GM23338 (cell line): ENCODE measurements at regions not wholly inside any gene's neighbourhood (a gene's known extent, or its start where the extent isn't known, plus 50 kb on each side); places are given as distances from the start of the nearest gene placed in this dataset.
"Not testable (repeated sequence)": the region's sequence is repeated elsewhere in the genome, so short reads cannot be mapped to it uniquely, and the experiment has no call there.

ENCODE experiments used
- ATAC-seq: fragments of 200-7000 bp; cut with Tn5 transposase; 3 replicates; pipeline ENCODE4 v1.9.1; 2020
- DNase-seq: peaks from one replicate; pipeline ENCODE4 v3.0.0-alpha.2; 2015; ENCODE audit warnings: low spot score
- H2AFZ ChIP-seq: fragments of 200-600 bp; sonication (generic); 2 replicates; pipeline ENCODE4 v1.8.0; 2016; ENCODE audit warnings: antibody characterized with exemption, mild to moderate bottlenecking, moderate library complexity
- H3F3A ChIP-seq: fragments of 200-600 bp; sonication (generic); replicated peaks from 2 replicates; pipeline ENCODE4 v1.8.0; 2017; ENCODE audit warnings: antibody characterized with exemption, mixed run types, low read depth
- H3K27ac ChIP-seq: fragments of 200-600 bp; sonication (generic); 2 replicates; pipeline ENCODE4 v1.6.1; 2016; ENCODE audit warnings: low read depth
- H3K27me3 ChIP-seq: fragments of 200-600 bp; sonication (generic); 2 replicates; pipeline ENCODE4 v1.8.0; 2016; ENCODE audit warnings: mild to moderate bottlenecking, mixed run types, moderate library complexity; ENCODE audit not compliant: insufficient read depth
- H3K36me3 ChIP-seq: fragments of 200-600 bp; sonication (generic); 2 replicates; pipeline ENCODE4 v1.8.0; 2016; ENCODE audit warnings: mild to moderate bottlenecking; ENCODE audit not compliant: insufficient read depth
- H3K4me1 ChIP-seq: fragments of 200-600 bp; sonication (generic); 2 replicates; pipeline ENCODE4 v1.8.0; 2016; ENCODE audit warnings: mild to moderate bottlenecking, moderate library complexity; ENCODE audit not compliant: insufficient read depth
- H3K4me2 ChIP-seq: fragments of 200-600 bp; sonication (generic); 2 replicates; pipeline ENCODE4 v1.7.1; 2017; ENCODE audit warnings: mixed run types
- H3K4me3 ChIP-seq: fragments of 200-600 bp; sonication (generic); 2 replicates; pipeline ENCODE4 v1.6.1; 2016; ENCODE audit warnings: mixed run types
- H3K79me2 ChIP-seq: fragments of 200-600 bp; sonication (generic); replicated peaks from 2 replicates; pipeline ENCODE4 v1.8.0; 2017; ENCODE audit warnings: mild to moderate bottlenecking; ENCODE audit not compliant: insufficient read depth
- H3K9me2 ChIP-seq: fragments of 200-600 bp; sonication (generic); 2 replicates; pipeline ENCODE4 v1.8.0; 2017; ENCODE audit not compliant: insufficient read depth
- H4K20me1 ChIP-seq: fragments of 200-600 bp; sonication (generic); replicated peaks from 2 replicates; pipeline ENCODE4 v1.8.0; 2017; ENCODE audit warnings: mild to moderate bottlenecking; ENCODE audit not compliant: insufficient read depth
- H3K27ac Mint-ChIP-seq: 2 replicates; pipeline ENCODE4 v1.8.0; 2020; ENCODE audit warnings: inconsistent platforms, mild to moderate bottlenecking, moderate library complexity, mixed read lengths
- H3K27me3 Mint-ChIP-seq: 3 replicates; pipeline ENCODE4 v1.8.0; 2022; ENCODE audit warnings: low read depth, mild to moderate bottlenecking, moderate library complexity, mixed read lengths, inconsistent platforms; ENCODE audit not compliant: insufficient read depth, poor library complexity
- H3K36me3 Mint-ChIP-seq: 3 replicates; pipeline ENCODE4 v1.8.0; 2021; ENCODE audit warnings: low read depth, mild to moderate bottlenecking, inconsistent platforms, moderate library complexity, mixed read lengths
- H3K4me1 Mint-ChIP-seq: 3 replicates; pipeline ENCODE4 v1.8.0; 2020; ENCODE audit warnings: mild to moderate bottlenecking, inconsistent platforms, mixed read lengths
- H3K4me3 Mint-ChIP-seq: 3 replicates; pipeline ENCODE4 v1.8.0; 2021; ENCODE audit warnings: moderate library complexity, mild to moderate bottlenecking, inconsistent platforms, mixed read lengths
- H3K9me3 Mint-ChIP-seq: 3 replicates; pipeline ENCODE4 v1.8.0; 2020; ENCODE audit warnings: moderate library complexity, mild to moderate bottlenecking, inconsistent platforms, mixed read lengths
- CREB1 ChIP-seq: fragments of 250-450 bp; sonication (Bioruptor Pico); IDR thresholded peaks from 2 replicates; pipeline ENCODE4 v1.5.0; 2020; ENCODE audit warnings: low read depth, mild to moderate bottlenecking, moderate library complexity
- CTCF ChIP-seq, 2 experiments: fragments of 200-600 bp in 1 of 2; sonication (generic) in 1 of 2; conservative IDR thresholded peaks; 2 replicates each; pipeline versions ENCODE4 v1.5.1 to v1.6.1; 2016 to 2017; ENCODE audit warnings: antibody characterized with exemption in 2 of 2, low read depth in 2 of 2, mild to moderate bottlenecking in 2 of 2, moderate library complexity in 1 of 2
- ETS1 ChIP-seq: IDR thresholded peaks from 2 replicates; pipeline ENCODE4 v1.6.1; 2016; ENCODE audit warnings: antibody characterized with exemption
- EZH2phosphoT487 ChIP-seq: fragments of 200-600 bp; sonication (generic); IDR thresholded peaks from one replicate; pipeline ENCODE4 v1.8.1; 2018; ENCODE audit warnings: antibody characterized with exemption; ENCODE audit not compliant: unreplicated experiment
- NANOG ChIP-seq: IDR thresholded peaks from 2 replicates; pipeline ENCODE4 v1.6.1; 2016; ENCODE audit warnings: antibody characterized with exemption, borderline replicate concordance
- REST ChIP-seq: IDR thresholded peaks from one replicate; pipeline ENCODE4 v1.6.1; 2018; ENCODE audit warnings: antibody characterized with exemption; ENCODE audit not compliant: unreplicated experiment
- STAT1 ChIP-seq: IDR thresholded peaks from one replicate; pipeline ENCODE4 v1.6.1; 2016; ENCODE audit warnings: antibody characterized with exemption; ENCODE audit not compliant: unreplicated experiment
- ZNF114 ChIP-seq: fragments of 250-450 bp; sonication (Bioruptor Pico); IDR thresholded peaks from 2 replicates; pipeline ENCODE4 v1.5.0; 2020; ENCODE audit warnings: mild to moderate bottlenecking, moderate library complexity

- H3K4me1 Mint-ChIP-seq, DNase-seq, H3K4me3 ChIP-seq, H3K27ac ChIP-seq, H3K4me1 ChIP-seq, H3K79me2 ChIP-seq, H3K9me2 ChIP-seq, H3K36me3 ChIP-seq, H3K36me3 Mint-ChIP-seq, H3K9me3 Mint-ChIP-seq, H3F3A ChIP-seq, ATAC-seq, H3K27me3 ChIP-seq, H3K27me3 Mint-ChIP-seq, H2AFZ ChIP-seq, H3K4me2 ChIP-seq, H3K27ac Mint-ChIP-seq, H4K20me1 ChIP-seq, H3K4me3 Mint-ChIP-seq: not testable (repeated sequence)
These were observed 270.0 kb downstream of the BTG1 start for GRCh38 chr12:91875671-91876070.

- H3K27me3 ChIP-seq, result no peaks in the 10 kb centered on the region
- no peak for TF ChIP-seq EZH2phosphoT487
- no peak for TF ChIP-seq CREB1 (CRISPR knock-in tag)
- H3K27ac Mint-ChIP-seq, result no peak overlapping the region
These were observed 271.4 kb downstream of the BTG1 start for GRCh38 chr12:91874086-91874865.

GRCh38 chr12:91871751-91872150 is 273.9 kb downstream of the BTG1 start:
- Histone ChIP-seq H3K9me2 (peaks cover 3% of the 10 kb centered on the region; the same call in 1 of the 2 replicates), H3K27me3 (no peaks in the 10 kb centered on the region), H3K36me3 (no peaks in the 10 kb centered on the region), H3K27ac (no peak overlapping the region), H3K4me1 (no peaks in the 10 kb centered on the region), H3F3A (no peaks in the 10 kb centered on the region), H3K4me2 (no peak overlapping the region), H3K79me2 (no peaks in the 10 kb centered on the region), H4K20me1 (no peaks in the 10 kb centered on the region), H3K4me3 (no peak overlapping the region), H2AFZ (no peak overlapping the region)
- Mint-ChIP-seq H3K4me1 (no peaks in the 10 kb centered on the region), H3K36me3 (peaks cover 3% of the 10 kb centered on the region; the same call in 1 of the 3 replicates), H3K9me3 (peaks cover 4% of the 10 kb centered on the region; the same call in 2 of the 3 replicates), H3K27me3 (peaks cover 3% of the 10 kb centered on the region), H3K27ac (no peak overlapping the region), H3K4me3 (no peak overlapping the region)
- ATAC-seq (no peak), DNase-seq (no peak)
- no peak for TF ChIP-seq STAT1
- no peak for TF ChIP-seq EZH2phosphoT487
- TF ChIP-seq CTCF (conservative IDR thresholded peaks at IDR 0.05; ENCODE audit: low read depth in 2 of 2), result no peak
- TF ChIP-seq NANOG, result no peak
- no peak for TF ChIP-seq ETS1
- no peak for TF ChIP-seq CREB1 (CRISPR knock-in tag)
- TF ChIP-seq ZNF114 (CRISPR knock-in tag), result no peak
- TF ChIP-seq REST, result no peak

More at GRCh38 chr12:91874086-91874865, 271.4 kb downstream of the BTG1 start:
- DNase-seq (no peak), ATAC-seq (no peak)
- peaks cover 3% of the 10 kb centered on the region for H3K27me3 Mint-ChIP-seq
- Histone ChIP-seq H3K36me3 (no peaks in the 10 kb centered on the region), H3K4me2 (no peak overlapping the region), H3F3A (no peaks in the 10 kb centered on the region), H3K4me1 (no peaks in the 10 kb centered on the region), H4K20me1 (no peaks in the 10 kb centered on the region), H3K79me2 (no peaks in the 10 kb centered on the region), H3K27ac (no peak overlapping the region), H3K4me3 (no peak overlapping the region), H3K9me2 (peaks cover 3% of the 10 kb centered on the region; the same call in 1 of the 2 replicates), H2AFZ (no peak overlapping the region)
- H3K9me3 Mint-ChIP-seq, result peaks cover 4% of the 10 kb centered on the region; the same call in 2 of the 3 replicates
- H3K4me1 Mint-ChIP-seq, result no peaks in the 10 kb centered on the region
- peaks cover 3% of the 10 kb centered on the region; the same call in 1 of the 3 replicates for H3K36me3 Mint-ChIP-seq
- no peak overlapping the region for H3K4me3 Mint-ChIP-seq
